PFSK-1 (cell line): ENCODE measurements at regions not wholly inside any gene's neighbourhood (a gene's known extent, or its start where the extent isn't known, plus 50 kb on each side); places are given as distances from the start of the nearest gene placed in this dataset.

Experiments
- FOXP2 ChIP-seq: optimal IDR thresholded peaks from 2 replicates; pipeline ENCODE3; 2011; ENCODE audit warnings: borderline replicate concordance, control low read depth, inconsistent platforms; ENCODE audit not compliant: insufficient read depth; ENCODE audit errors: extremely low read length, extremely low read depth
- POLR2AphosphoS5 ChIP-seq: IDR thresholded peaks from 2 replicates; pipeline ENCODE4 v1.6.1; 2012; ENCODE audit warnings: low read depth, mild to moderate bottlenecking, control low read depth, low read length, moderate library complexity
- REST ChIP-seq, 2 experiments: IDR thresholded peaks; 2 replicates each; pipeline versions ENCODE4 v1.6.1 to v1.8.0; 2011 to 2012; ENCODE audit warnings: low read depth in 2 of 2, low read length in 2 of 2, control low read depth in 1 of 2, inconsistent platforms in 1 of 2, mild to moderate bottlenecking in 1 of 2, moderate library complexity in 1 of 2; ENCODE audit not compliant: insufficient read depth in 1 of 2
- SIN3A ChIP-seq: IDR thresholded peaks from 2 replicates; pipeline ENCODE4 v1.6.1; 2012; ENCODE audit warnings: mild to moderate bottlenecking, low read length, moderate library complexity, borderline replicate concordance; ENCODE audit not compliant: insufficient read depth
- TAF1 ChIP-seq: IDR thresholded peaks from 2 replicates; pipeline ENCODE4 v1.6.1; 2012; ENCODE audit warnings: low read length, control low read depth, borderline replicate concordance; ENCODE audit not compliant: insufficient read depth

DNA sequence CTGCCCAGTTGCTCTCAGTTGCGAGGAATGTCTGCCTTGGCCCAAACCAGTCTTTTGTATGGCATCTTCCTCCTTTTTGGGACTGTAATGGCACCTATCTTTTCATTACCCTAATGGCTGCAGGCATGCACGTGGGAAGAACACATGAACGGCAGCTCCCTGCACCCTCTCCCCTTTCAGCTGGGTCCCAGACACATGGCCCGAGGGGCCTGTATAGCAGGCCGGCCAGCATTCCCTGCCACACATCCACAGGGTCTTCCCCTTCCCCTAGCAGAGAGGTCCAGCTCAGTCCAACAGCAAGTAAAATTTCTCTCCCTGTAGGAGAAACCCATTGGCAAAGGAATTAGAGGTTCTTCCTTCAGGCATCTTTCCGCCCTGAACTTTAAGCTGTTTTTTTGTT lies 829.1 kb upstream of the AGA start:
- TF ChIP-seq SIN3A: no peak
- no peak for TF ChIP-seq REST (IDR thresholded peaks at IDR 0.05; ENCODE audit: insufficient read depth in 1 of 2, low read depth in 2 of 2, low read length in 2 of 2)
- no peak for TF ChIP-seq TAF1
- TF ChIP-seq FOXP2: no peak
- no peak for TF ChIP-seq POLR2AphosphoS5

DNA sequence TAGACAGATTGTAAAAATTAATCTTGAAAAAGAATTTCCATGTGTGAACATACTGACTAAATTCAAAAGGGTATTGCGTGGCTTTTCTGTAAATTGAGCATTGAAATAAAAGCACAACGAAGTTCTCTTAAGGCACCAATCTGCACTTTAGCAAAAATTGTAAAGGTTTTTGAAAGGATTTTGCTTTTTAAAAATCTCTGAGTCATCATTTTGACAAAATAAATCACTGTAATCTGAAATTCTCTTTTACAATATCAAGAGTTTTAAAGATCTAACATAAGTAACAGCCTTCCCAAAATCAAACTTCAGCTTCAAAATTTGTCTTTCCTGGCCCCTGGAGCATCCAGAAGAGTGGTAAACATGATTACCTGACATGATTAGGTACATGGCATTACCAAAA lies 830.9 kb upstream of the AGA start:
- TF ChIP-seq FOXP2 (no peak), POLR2AphosphoS5 (no peak), TAF1 (no peak), REST (IDR thresholded peaks at IDR 0.05; ENCODE audit: insufficient read depth in 1 of 2, low read depth in 2 of 2, low read length in 2 of 2) (no peak), SIN3A (no peak)

DNA sequence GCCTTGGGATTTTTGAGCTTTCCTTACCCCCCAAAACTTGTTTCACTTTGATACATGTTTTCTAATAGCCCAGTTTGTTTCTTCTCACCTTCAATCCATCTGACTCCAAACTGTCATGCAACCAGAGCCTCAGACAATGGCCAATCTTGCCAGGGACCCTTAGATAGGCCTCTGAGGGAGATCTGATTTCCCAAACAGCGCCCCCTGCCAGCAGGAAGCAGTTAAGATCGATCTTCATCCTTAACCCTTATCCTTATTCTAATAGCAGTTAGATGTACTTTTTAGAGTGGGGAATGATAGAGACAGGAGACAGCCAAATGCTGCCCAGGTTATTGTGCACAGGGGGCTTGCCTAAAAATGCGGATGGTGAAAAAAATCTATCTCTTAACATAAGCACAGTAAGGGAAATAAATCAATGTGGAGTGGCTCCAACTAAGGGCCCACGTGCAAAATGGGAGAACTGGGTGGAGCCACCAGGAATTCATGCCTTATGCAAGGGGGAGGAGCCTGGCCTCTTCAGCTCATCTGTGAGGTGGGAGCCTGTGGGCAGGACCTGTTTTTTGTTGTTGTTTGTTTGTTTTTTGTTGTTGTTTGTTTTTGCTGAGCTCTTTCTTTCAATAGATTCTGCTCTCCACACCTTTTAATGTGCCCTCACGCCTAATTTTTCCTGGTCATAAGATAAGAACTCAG lies 833.6 kb upstream of the AGA start:
- TF ChIP-seq REST (IDR thresholded peaks at IDR 0.05; ENCODE audit: insufficient read depth in 1 of 2, low read depth in 2 of 2, low read length in 2 of 2): no peak
- no peak for TF ChIP-seq POLR2AphosphoS5
- no peak for TF ChIP-seq FOXP2
- no peak for TF ChIP-seq TAF1
- TF ChIP-seq SIN3A: no peak

DNA sequence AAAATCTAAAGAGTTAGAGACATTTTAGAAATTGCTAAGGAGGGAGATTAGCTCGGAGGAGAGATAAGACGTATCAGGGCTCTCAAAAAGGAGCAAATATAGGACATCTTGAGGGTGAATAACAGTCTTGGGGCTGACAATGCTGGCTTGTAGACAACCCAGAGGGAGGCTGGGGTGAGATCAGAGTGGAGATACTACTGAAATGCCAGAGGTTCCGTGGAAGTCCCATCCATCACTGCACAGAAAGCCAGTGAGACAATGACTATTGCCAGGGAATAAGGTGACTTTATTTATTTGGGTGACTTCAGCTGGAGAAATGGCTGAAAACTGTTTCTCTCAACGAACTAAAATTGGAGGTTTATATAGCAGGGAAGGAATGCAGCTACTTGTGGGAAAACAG lies 838.1 kb upstream of the AGA start:
- TF ChIP-seq TAF1 (no peak), POLR2AphosphoS5 (no peak), FOXP2 (no peak), REST (IDR thresholded peaks at IDR 0.05; ENCODE audit: insufficient read depth in 1 of 2, low read depth in 2 of 2, low read length in 2 of 2) (no peak), SIN3A (no peak)

- TF ChIP-seq REST (IDR thresholded peaks at IDR 0.05; ENCODE audit: insufficient read depth in 1 of 2, low read depth in 2 of 2, low read length in 2 of 2): no peak
- TF ChIP-seq POLR2AphosphoS5: no peak
- no peak for TF ChIP-seq FOXP2
- no peak for TF ChIP-seq TAF1
- no peak for TF ChIP-seq SIN3A
Measured at GRCh38 chr4:178288462-178288861, 846.2 kb upstream of the AGA start.
